ENCODE measurements at regions not wholly inside any gene's neighbourhood (a gene's known extent, or its start where the extent isn't known, plus 50 kb on each side); places are given as distances from the start of the nearest gene placed in this dataset.

GRCh38 chr18:29225351-29225750 lies 1048.4 kb upstream of the CDH2 start:
- peaks cover 0 to 12% (median 6%) of the 10 kb centered on the region in 3 experiments; a peak in 5 of 7 replicates for H3K36me3 Mint-ChIP-seq (ENCODE audit: insufficient read depth in 1 of 3, low read depth in 3 of 3)

More at GRCh38 chr18:29225351-29225750, 1048.4 kb upstream of the CDH2 start:
- no peak for DNase-seq
- no peaks in the 10 kb centered on the region for H4K20me1 ChIP-seq (ENCODE audit: control insufficient read depth, insufficient read depth, insufficient read length)
- H3K79me2 ChIP-seq (ENCODE audit: insufficient read depth, low read length), result no peaks in the 10 kb centered on the region
- H3K27ac ChIP-seq (ENCODE audit: insufficient read length, low read depth, low read length), result no peak overlapping the region
- H3K27me3 ChIP-seq (ENCODE audit: insufficient read depth, low read length), result no peaks in the 10 kb centered on the region
- H4K8ac ChIP-seq (replicated peaks; ENCODE audit: insufficient read length, low read depth, low read length), result no peak overlapping the region
- H3K4ac ChIP-seq (ENCODE audit: low read depth, low read length), result no peak overlapping the region
- H3K56ac ChIP-seq (ENCODE audit: insufficient read length, low read depth, low read length), result no peak overlapping the region
- H3K9ac ChIP-seq (ENCODE audit: extremely low read depth, insufficient read length, low read length), result no peak overlapping the region
- H3K4me1 Mint-ChIP-seq, result peaks cover 11 to 13% of the 10 kb centered on the region in 2 experiments
- H3T11ph ChIP-seq (ENCODE audit: low read length), result no peak overlapping the region
- H2BK20ac ChIP-seq (ENCODE audit: low read depth, low read length, poor library complexity, severe bottlenecking), result no peak overlapping the region
- H3K4me1 ChIP-seq (ENCODE audit: insufficient read depth, low read length), result no peaks in the 10 kb centered on the region
- peaks cover 8 to 15% of the 10 kb centered on the region in 2 experiments; a peak in 4 of 5 replicates for H3K9me3 Mint-ChIP-seq
- no peak overlapping the region for H2AFZ ChIP-seq (ENCODE audit: low read length)
- no peaks in the 10 kb centered on the region for H3K23me2 ChIP-seq (ENCODE audit: insufficient read length, low read depth, low read length, poor library complexity, severe bottlenecking)
- H3K14ac ChIP-seq (ENCODE audit: insufficient read depth, low read length), result no peak overlapping the region
- no peak overlapping the region for H2BK120ac ChIP-seq (ENCODE audit: low read depth, low read length, poor library complexity, severe bottlenecking)
- no peak overlapping the region for H2BK5ac ChIP-seq (ENCODE audit: insufficient read length, low read length)
- no peak overlapping the region for H2BK12ac ChIP-seq (ENCODE audit: insufficient read length, low read depth, low read length)
- no peaks in the 10 kb centered on the region for H3K9me3 ChIP-seq (ENCODE audit: control insufficient read depth, low read depth, low read length)
- H2AK5ac ChIP-seq (ENCODE audit: insufficient read length, low read length), result no peak overlapping the region
- no peak overlapping the region for H4K91ac ChIP-seq (ENCODE audit: insufficient read length, low read depth, low read length)
- no peak overlapping the region for H3K4me3 Mint-ChIP-seq
- no peak overlapping the region for H4K5ac ChIP-seq (ENCODE audit: insufficient read length, low read depth, low read length)
- H3K27me3 Mint-ChIP-seq (ENCODE audit: low read depth), result no peaks in the 10 kb centered on the region; the same call in 1 of the 2 replicates
- H3K79me1 ChIP-seq (ENCODE audit: insufficient read depth, low read depth, low read length, poor library complexity, severe bottlenecking), result no peaks in the 10 kb centered on the region
- H3K4me2 ChIP-seq (ENCODE audit: insufficient read depth, insufficient read length, low read length), result no peak overlapping the region
- no peak overlapping the region for H3K23ac ChIP-seq (ENCODE audit: insufficient read length, low read depth, low read length)
- H3K27ac Mint-ChIP-seq, result no peak overlapping the region
- H3K18ac ChIP-seq (ENCODE audit: insufficient read length, low read depth, low read length), result no peak overlapping the region
- H2BK15ac ChIP-seq (ENCODE audit: low read depth, low read length), result no peak overlapping the region
- TF ChIP-seq CTCF (conservative IDR thresholded peaks at IDR 0.05), result no peak
